Activated naive CD4-positive, alpha-beta T cell treated with anti-CD3 and anti-CD28 coated beads, Interleukin-2, amount 10 ng/mL, durations not matched to agents 7 days and 5 days (primary cell): ENCODE measurements at regions not wholly inside any gene's neighbourhood (a gene's known extent, or its start where the extent isn't known, plus 50 kb on each side); places are given as distances from the start of the nearest gene placed in this dataset.
"Not testable (repeated sequence)": the region's sequence is repeated elsewhere in the genome, so short reads cannot be mapped to it uniquely, and the experiment has no call there.

Experiments
- CTCF ChIA-PET: fragments of 350-600 bp; sonication (Branson Sonifier 250); formaldehyde crosslinking; loops from one replicate; lab custom pipeline; 2021; ENCODE audit warnings: antibody characterized with exemption; lab: Charles Lee
- DNase-seq: peaks from one replicate; pipeline ENCODE4 v3.0.0-alpha.2; 2020
- H3K27ac Mint-ChIP-seq: one replicate; pipeline ENCODE4 v1.8.0; 2021; ENCODE audit warnings: mild to moderate bottlenecking, moderate library complexity, mixed read lengths
- H3K27me3 Mint-ChIP-seq: one replicate; pipeline ENCODE4 v1.8.0; 2021; ENCODE audit warnings: mild to moderate bottlenecking, mixed read lengths
- H3K36me3 Mint-ChIP-seq: one replicate; pipeline ENCODE4 v1.8.0; 2021; ENCODE audit warnings: mixed read lengths
- H3K4me1 Mint-ChIP-seq: one replicate; pipeline ENCODE4 v1.8.0; 2021; ENCODE audit warnings: mixed read lengths
- H3K4me3 Mint-ChIP-seq: one replicate; pipeline ENCODE4 v1.8.0; 2021; ENCODE audit warnings: mild to moderate bottlenecking, moderate library complexity, mixed read lengths
- H3K9me3 Mint-ChIP-seq: one replicate; pipeline ENCODE4 v1.8.0; 2021; ENCODE audit warnings: mixed read lengths

DNA sequence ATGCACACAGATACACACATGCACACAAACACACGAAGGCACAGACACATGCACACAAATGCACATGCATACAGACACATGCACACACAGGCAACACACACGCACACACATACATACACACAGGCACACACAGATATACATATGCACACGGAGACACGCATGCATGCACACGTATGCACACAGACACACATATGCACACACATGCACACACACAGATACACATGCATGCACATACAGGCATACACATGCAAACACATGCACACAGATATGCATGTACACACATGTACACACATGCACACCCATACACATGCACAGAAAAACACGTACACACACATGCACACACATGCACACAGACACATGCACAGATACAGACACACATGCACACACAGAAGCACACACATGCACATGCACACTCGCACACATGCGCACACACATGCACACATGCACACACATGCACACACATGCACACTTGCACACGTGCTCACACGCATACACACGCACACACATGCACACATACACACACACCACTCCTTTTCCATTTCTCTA is 70.8 kb upstream of the ALDH3B2 start:
- H3K4me1 Mint-ChIP-seq, result no peaks in the 10 kb centered on the region
- H3K27me3 Mint-ChIP-seq, result peaks cover 16% of the 10 kb centered on the region
- CTCF ChIA-PET, result no interaction called here
- no peak overlapping the region for H3K4me3 Mint-ChIP-seq
- H3K27ac Mint-ChIP-seq, result no peak overlapping the region
- no peak for DNase-seq
- H3K9me3 Mint-ChIP-seq, result peaks cover 6% of the 10 kb centered on the region
- no peaks in the 10 kb centered on the region for H3K36me3 Mint-ChIP-seq

DNA sequence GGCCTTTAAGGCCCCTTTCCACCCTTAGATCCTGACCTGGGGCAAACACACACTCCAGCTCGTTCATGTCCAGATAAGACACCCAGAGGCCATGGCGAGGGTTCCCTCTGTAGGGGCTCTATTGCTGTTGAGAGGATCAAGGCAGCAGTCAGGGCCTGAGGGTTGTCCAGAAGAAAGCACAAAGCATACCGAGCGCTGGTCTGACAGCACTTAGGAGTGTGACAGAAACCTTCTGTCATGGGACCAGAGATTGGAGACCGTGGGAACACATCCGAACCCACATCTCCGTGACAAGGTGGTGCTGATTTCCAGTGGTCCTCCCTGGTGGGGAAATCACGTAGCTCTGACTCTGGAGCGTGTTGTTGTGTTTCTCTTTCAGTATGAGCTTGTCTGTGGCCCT is 69.8 kb upstream of the ALDH3B2 start:
- H3K9me3 Mint-ChIP-seq, H3K36me3 Mint-ChIP-seq, CTCF ChIA-PET, H3K27ac Mint-ChIP-seq, DNase-seq, H3K4me1 Mint-ChIP-seq, H3K4me3 Mint-ChIP-seq: not testable (repeated sequence)
- peaks cover 11% of the 10 kb centered on the region for H3K27me3 Mint-ChIP-seq

DNA sequence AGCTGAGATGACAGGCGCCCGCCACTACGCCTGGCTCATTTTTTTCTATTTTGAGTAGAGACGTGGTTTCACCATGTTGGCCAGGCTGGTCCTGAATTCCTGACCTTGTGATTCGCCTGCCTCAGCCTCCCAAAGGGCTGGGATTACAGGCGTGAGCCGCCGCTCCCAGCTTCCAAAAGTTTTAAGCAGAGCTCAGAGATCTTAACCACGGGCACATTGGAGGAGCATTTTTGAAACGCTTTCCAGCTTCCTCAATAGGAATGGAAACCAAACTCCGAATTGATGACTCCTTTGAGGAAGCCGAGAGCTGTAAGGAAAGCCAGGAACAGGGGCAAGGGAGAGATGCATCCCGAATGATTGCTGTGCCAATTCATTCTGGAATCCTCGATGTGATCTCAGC is 63.8 kb upstream of the ALDH3B2 start:
- H3K9me3 Mint-ChIP-seq, H3K36me3 Mint-ChIP-seq, DNase-seq, CTCF ChIA-PET, H3K4me3 Mint-ChIP-seq, H3K4me1 Mint-ChIP-seq, H3K27ac Mint-ChIP-seq: not testable (repeated sequence)
- peaks cover 18% of the 10 kb centered on the region for H3K27me3 Mint-ChIP-seq

DNA sequence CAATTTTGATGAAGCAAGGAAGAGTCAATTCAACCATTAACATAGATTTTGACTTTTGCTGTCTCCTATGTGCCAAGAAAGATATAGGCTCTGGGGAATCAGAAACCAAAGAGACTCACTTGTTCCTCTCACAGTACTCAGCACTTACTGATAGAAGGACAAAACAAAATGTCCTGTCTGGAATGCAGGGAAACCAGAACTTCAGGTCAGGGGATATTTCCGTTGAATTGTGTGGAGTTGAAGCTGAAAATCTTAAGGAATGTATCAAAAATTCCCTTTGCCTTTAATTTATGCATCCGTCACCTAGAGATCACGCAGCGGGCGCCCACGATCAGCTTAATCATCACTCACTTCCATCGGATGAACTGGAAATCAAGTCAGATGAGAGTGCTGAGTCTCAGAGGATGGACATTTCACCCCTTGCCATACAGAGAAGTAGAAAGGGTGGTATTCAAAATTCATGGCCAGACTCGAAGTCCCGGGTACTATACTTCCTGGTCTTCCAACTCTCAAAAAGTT is 63.2 kb upstream of the ALDH3B2 start:
- CTCF ChIA-PET, H3K9me3 Mint-ChIP-seq, H3K4me1 Mint-ChIP-seq, H3K36me3 Mint-ChIP-seq, DNase-seq, H3K4me3 Mint-ChIP-seq, H3K27ac Mint-ChIP-seq: not testable (repeated sequence)
- H3K27me3 Mint-ChIP-seq, result peaks cover 15% of the 10 kb centered on the region

DNA sequence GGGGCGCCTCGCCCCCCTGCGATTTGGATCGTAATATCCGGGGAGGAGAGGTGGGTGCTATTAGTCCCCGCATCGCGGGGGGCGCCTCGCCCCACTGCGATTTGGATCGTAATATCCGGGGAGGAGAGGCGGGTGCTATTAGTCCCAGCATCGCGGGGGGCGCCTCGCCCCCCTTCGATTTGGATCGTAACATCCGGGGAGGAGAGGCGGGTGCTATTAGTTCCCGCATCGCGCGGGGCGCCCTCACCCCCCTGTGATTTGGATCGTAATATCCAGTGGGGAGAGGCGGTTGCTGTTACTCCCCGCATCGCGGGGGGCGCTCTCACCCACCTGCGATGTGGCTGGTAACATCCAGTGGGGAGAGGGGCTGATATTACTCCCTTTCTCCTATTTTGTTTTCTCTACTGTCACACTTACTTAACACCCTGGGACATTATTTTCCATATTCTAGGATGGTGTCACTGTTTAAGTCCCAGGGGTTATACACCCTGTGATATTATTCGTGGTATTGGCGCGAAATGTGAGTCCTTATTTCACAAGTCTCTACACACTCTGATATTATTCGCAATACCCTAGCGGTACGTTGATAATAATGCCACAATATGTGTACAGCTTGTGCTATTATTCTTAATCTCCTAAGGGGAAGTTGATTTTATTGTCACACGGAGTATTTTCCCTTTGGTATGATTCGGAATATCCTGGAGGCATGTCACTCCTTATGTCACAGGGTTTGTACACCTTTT is 57.8 kb upstream of the ALDH3B2 start:
- Mint-ChIP-seq H3K27ac (no peak overlapping the region), H3K27me3 (peaks cover 19% of the 10 kb centered on the region), H3K4me3 (no peak overlapping the region), H3K36me3 (no peaks in the 10 kb centered on the region), H3K4me1 (no peaks in the 10 kb centered on the region), H3K9me3 (no peaks in the 10 kb centered on the region)
- CTCF ChIA-PET, result no interaction called here
- peak; percentile 50 for DNase-seq

DNA sequence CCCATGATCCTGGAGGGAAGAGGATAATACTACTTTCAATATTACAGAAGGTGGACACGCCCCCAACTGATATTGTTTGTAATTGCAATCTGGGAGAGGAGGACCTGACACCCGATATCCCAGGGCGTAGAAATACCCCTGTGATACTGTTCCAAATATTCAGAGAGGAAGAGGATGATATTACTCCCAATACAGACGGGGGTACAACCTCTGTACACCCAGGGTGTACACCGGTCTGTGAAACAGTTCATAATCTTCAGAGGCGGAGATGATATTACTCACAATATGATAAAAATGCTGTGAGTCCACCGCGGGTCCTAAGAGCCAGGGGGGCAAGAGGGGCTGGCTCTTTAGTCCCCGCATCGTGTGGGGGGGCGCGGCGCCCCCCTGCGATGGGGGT is 57.2 kb upstream of the ALDH3B2 start:
- no peak for DNase-seq
- CTCF ChIA-PET, result no interaction called here
- Mint-ChIP-seq H3K27ac (no peak overlapping the region), H3K4me3 (peak overlapping the region; percentile 48), H3K9me3 (no peaks in the 10 kb centered on the region), H3K27me3 (peaks cover 19% of the 10 kb centered on the region), H3K36me3 (no peaks in the 10 kb centered on the region), H3K4me1 (no peaks in the 10 kb centered on the region)

DNA sequence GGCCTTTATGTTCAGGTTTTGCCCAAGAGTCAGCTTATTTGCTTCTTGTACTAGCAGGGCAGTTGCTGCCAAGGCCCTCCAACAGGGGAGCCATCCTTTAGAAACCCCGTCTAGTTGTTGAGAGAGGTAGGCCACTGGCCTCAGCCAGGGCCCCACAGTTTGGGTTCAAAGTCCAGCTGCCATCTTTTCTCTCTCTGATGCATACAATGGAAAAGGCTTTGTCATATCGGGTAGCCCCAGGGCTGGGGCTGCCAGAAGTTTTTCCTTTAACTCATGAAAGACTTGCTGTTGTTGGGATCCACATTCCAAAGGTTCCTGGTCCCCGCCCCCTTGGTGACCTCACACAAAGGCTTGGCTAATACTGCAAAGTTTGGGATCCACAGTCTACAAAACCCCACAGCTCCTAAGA is 53.7 kb upstream of the ALDH3B2 start:
- H3K27ac Mint-ChIP-seq, H3K4me3 Mint-ChIP-seq, H3K36me3 Mint-ChIP-seq, H3K9me3 Mint-ChIP-seq, CTCF ChIA-PET, H3K27me3 Mint-ChIP-seq, H3K4me1 Mint-ChIP-seq, DNase-seq: not testable (repeated sequence)

DNA sequence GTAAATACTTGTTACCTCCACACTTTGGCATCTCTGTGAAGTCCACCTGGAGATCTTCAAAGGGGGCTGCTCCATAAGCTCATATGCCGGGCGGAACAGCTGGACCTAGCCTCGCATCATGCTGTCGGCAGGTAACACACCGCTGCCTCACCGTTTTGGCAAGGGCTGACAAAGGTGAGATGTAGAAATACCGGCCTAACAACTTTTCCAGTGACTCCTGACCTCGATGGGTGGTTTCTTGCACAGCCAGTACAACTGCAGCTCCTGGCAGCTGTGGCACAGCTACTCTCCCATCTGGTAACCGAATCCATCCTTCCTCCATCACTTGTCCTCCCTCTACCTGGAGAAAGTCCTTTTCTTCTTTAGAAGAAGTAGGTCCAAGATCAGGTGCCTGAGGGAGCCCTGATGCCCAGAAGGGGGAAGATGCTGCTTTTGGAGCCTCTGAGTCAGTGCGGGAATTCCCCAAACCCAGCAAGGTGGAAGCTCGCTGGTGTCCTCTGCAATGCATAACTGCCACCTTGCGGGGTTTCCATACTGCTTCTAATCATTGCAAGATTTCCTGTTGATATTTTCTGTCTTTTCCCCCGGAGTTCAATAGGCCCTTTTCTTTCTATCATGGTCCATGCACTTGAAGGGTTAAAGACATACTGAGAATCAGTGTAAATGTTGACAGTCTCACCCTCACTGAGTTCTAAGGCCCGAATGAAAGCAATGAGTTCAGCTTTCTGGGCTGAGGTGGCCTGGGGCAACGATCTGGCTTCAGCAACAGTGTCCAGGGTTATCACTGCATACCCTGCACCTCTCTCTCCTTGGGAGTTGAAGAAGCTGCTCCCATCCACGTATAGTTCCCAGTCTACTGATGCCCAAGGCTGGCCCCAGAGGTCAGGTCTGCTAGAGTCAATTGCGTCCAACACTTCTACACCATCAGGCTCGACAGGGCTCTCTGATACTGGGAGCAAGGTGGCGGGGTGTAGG is 52.9 kb upstream of the ALDH3B2 start:
- H3K9me3 Mint-ChIP-seq, H3K27ac Mint-ChIP-seq, H3K4me3 Mint-ChIP-seq, DNase-seq, H3K4me1 Mint-ChIP-seq, H3K36me3 Mint-ChIP-seq: not testable (repeated sequence)
- CTCF ChIA-PET, result interaction anchor here (1.1 kb wide), 1 partner anchor 99 kb away, joined by 3 read pairs; no protein-coding TSS in a partner anchor
- H3K27me3 Mint-ChIP-seq, result peaks cover 10% of the 10 kb centered on the region
